Prostate gland (tissue), 2 donors: ENCODE measurements at regions not wholly inside any gene's neighbourhood (a gene's known extent, or its start where the extent isn't known, plus 50 kb on each side); places are given as distances from the start of the nearest gene placed in this dataset.

ENCODE experiments used
- POLR2A ChIP-seq: fragments of 450-650 bp; IDR thresholded peaks from one replicate; pipeline ENCODE4 v1.6.1; 2016; ENCODE audit warnings: antibody characterized with exemption, mild to moderate bottlenecking
- TF ChIP-seq, protein P1 (sequence below), 4 experiments: fragments of 200-600 bp in 2 of 4; fragments of 450-650 bp in 2 of 4; sonication (generic) in 2 of 4; IDR thresholded peaks; 1 replicate in 3 of 4; 2 replicates in 1 of 4; pipeline ENCODE4 v1.5.1; 2016 to 2019; ENCODE audit warnings: antibody characterized with exemption in 4 of 4, mild to moderate bottlenecking in 2 of 4, moderate library complexity in 2 of 4

DNA sequence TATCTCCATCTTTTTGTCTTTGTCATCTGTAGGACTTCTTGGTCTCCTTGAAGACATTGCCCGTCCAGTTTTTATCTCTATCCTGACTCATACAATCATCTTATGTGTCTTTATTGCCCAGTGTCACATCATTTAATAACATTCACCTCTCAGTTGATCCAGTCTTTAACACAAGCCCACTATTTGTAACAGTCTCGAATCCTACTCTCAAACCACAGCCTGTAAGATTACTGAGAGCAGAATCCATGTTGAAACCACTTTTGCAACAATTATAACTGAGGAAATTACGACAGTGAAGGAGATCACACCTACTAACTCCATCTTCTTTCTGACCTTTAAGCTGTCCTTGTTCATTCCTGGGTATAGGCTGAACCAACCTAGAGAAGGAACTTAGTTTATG lies 1206.0 kb upstream of the ZEB2 start:
- TF ChIP-seq, protein P1, sequence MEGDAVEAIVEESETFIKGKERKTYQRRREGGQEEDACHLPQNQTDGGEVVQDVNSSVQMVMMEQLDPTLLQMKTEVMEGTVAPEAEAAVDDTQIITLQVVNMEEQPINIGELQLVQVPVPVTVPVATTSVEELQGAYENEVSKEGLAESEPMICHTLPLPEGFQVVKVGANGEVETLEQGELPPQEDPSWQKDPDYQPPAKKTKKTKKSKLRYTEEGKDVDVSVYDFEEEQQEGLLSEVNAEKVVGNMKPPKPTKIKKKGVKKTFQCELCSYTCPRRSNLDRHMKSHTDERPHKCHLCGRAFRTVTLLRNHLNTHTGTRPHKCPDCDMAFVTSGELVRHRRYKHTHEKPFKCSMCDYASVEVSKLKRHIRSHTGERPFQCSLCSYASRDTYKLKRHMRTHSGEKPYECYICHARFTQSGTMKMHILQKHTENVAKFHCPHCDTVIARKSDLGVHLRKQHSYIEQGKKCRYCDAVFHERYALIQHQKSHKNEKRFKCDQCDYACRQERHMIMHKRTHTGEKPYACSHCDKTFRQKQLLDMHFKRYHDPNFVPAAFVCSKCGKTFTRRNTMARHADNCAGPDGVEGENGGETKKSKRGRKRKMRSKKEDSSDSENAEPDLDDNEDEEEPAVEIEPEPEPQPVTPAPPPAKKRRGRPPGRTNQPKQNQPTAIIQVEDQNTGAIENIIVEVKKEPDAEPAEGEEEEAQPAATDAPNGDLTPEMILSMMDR (IDR thresholded peaks at IDR 0.05) = no peak
- TF ChIP-seq POLR2A = no peak
